Spinal cord (tissue), 9 donors: ENCODE measurements at regions not wholly inside any gene's neighbourhood (a gene's known extent, or its start where the extent isn't known, plus 50 kb on each side); places are given as distances from the start of the nearest gene placed in this dataset.
"Not testable (repeated sequence)": the region's sequence is repeated elsewhere in the genome, so short reads cannot be mapped to it uniquely, and the experiment has no call there.

Experiments
- DNase-seq, 6 donors: peaks; one replicate each; pipeline versions ENCODE4 v3.0.0 to v3.0.0-alpha.2; 2013 to 2015; ENCODE audit warnings: low spot score in 6 of 6, low read depth in 4 of 6
- H3K27ac ChIP-seq: one replicate; pipeline ENCODE4 v1.5.1; 2013; ENCODE audit warnings: low read depth, low read length, control low read depth
- H3K27me3 ChIP-seq: one replicate; pipeline ENCODE4 v1.6.1; 2013; ENCODE audit warnings: low read length; ENCODE audit not compliant: control insufficient read depth, insufficient read depth
- H3K36me3 ChIP-seq: one replicate; pipeline ENCODE4 v1.6.1; 2013; ENCODE audit warnings: low read length; ENCODE audit not compliant: control insufficient read depth, insufficient read depth
- H3K4me1 ChIP-seq: one replicate; pipeline ENCODE4 v1.6.1; 2013; ENCODE audit warnings: low read length; ENCODE audit not compliant: control insufficient read depth, insufficient read depth
- H3K4me3 ChIP-seq: one replicate; pipeline ENCODE4 v1.5.1; 2013; ENCODE audit warnings: low read depth, low read length, control low read depth
- H3K9me3 ChIP-seq: one replicate; pipeline ENCODE4 v1.6.1; 2013; ENCODE audit warnings: low read length; ENCODE audit not compliant: control insufficient read depth, insufficient read depth
- WGBS: methylation state at CpG from one replicate; pipeline ENCODE4 v1.1.5; 2013; ENCODE audit warnings: missing lambda C conversion rate; ENCODE audit not compliant: insufficient coverage; 5-methylcytosine and 5-hydroxymethylcytosine counted together
- donor health status: healthy.

- H3K9me3 ChIP-seq, H3K4me3 ChIP-seq: not testable (repeated sequence)
Measured at GRCh38 chr6:134425917-134426316, 108.0 kb upstream of the SGK1 start.

GRCh38 chr6:134425513-134425912 lies 107.6 kb upstream of the SGK1 start:
- Histone ChIP-seq H3K27me3 (no peaks in the 10 kb centered on the region), H3K27ac (no peak overlapping the region), H3K4me3 (no peak overlapping the region), H3K36me3 (no peaks in the 10 kb centered on the region), H3K4me1 (no peaks in the 10 kb centered on the region), H3K9me3 (no peaks in the 10 kb centered on the region)
- DNase-seq: no peak
- WGBS: 100% methylated on average over 2 of the region's 6 CpGs

More at GRCh38 chr6:134425917-134426316, 108.0 kb upstream of the SGK1 start:
- not testable (repeated sequence) for DNase-seq, H3K27me3 ChIP-seq, H3K27ac ChIP-seq, H3K36me3 ChIP-seq, H3K4me1 ChIP-seq
- no CpG with 5 or more reads among the region's 1 CpG for WGBS

- no peaks in the 10 kb centered on the region for H3K27me3 ChIP-seq
- no CpG with 5 or more reads among the region's 1 CpG for WGBS
- H3K4me3 ChIP-seq: no peak overlapping the region
- no peak for DNase-seq
- H3K36me3 ChIP-seq: no peaks in the 10 kb centered on the region
- H3K27ac ChIP-seq: no peak overlapping the region
- H3K4me1 ChIP-seq: no peaks in the 10 kb centered on the region
- no peaks in the 10 kb centered on the region for H3K9me3 ChIP-seq
Measured at GRCh38 chr6:134424798-134425170, 106.9 kb upstream of the SGK1 start.

GRCh38 chr6:134424165-134424797 lies 106.4 kb upstream of the SGK1 start:
- Histone ChIP-seq H3K27ac (no peak overlapping the region), H3K4me1 (no peaks in the 10 kb centered on the region), H3K36me3 (no peaks in the 10 kb centered on the region), H3K4me3 (no peak overlapping the region), H3K9me3 (no peaks in the 10 kb centered on the region), H3K27me3 (no peaks in the 10 kb centered on the region)
- DNase-seq: no peak
- WGBS: no CpG with 5 or more reads among the region's 2 CpGs

GRCh38 chr6:134422426-134423231 lies 104.7 kb upstream of the SGK1 start:
- Histone ChIP-seq H3K27me3 (no peaks in the 10 kb centered on the region), H3K36me3 (no peaks in the 10 kb centered on the region), H3K9me3 (no peaks in the 10 kb centered on the region), H3K4me3 (no peak overlapping the region), H3K4me1 (no peaks in the 10 kb centered on the region), H3K27ac (no peak overlapping the region)
- no peak for DNase-seq
- WGBS: 94% methylated on average over 3 of the region's 6 CpGs

- Histone ChIP-seq H3K4me3 (no peak overlapping the region), H3K9me3 (no peaks in the 10 kb centered on the region), H3K4me1 (no peaks in the 10 kb centered on the region), H3K27ac (no peak overlapping the region), H3K27me3 (no peaks in the 10 kb centered on the region), H3K36me3 (no peaks in the 10 kb centered on the region)
- WGBS: no CpG with 5 or more reads among the region's 1 CpG
- DNase-seq: no peak
Measured at GRCh38 chr6:134421501-134421900, 103.6 kb upstream of the SGK1 start.

GRCh38 chr6:134420614-134421181 lies 102.8 kb upstream of the SGK1 start:
- DNase-seq: no peak
- 79% methylated on average over 2 of the region's 3 CpGs for WGBS

GRCh38 chr6:134419716-134420115 lies 101.8 kb upstream of the SGK1 start:
- H3K27ac ChIP-seq: no peak overlapping the region
- no peaks in the 10 kb centered on the region for H3K9me3 ChIP-seq
- no peak overlapping the region for H3K4me3 ChIP-seq
- 81% methylated on average over 3 of the region's 7 CpGs for WGBS
- no peaks in the 10 kb centered on the region for H3K36me3 ChIP-seq
- no peaks in the 10 kb centered on the region for H3K27me3 ChIP-seq
- no peak for DNase-seq
- H3K4me1 ChIP-seq: no peaks in the 10 kb centered on the region

More at GRCh38 chr6:134420614-134421181, 102.8 kb upstream of the SGK1 start:
- Histone ChIP-seq H3K36me3 (no peaks in the 10 kb centered on the region), H3K4me3 (no peak overlapping the region), H3K27me3 (no peaks in the 10 kb centered on the region), H3K4me1 (no peaks in the 10 kb centered on the region), H3K27ac (no peak overlapping the region), H3K9me3 (no peaks in the 10 kb centered on the region)

GRCh38 chr6:134416418-134417154 lies 98.7 kb upstream of the SGK1 start:
- Histone ChIP-seq H3K9me3 (no peaks in the 10 kb centered on the region), H3K4me3 (no peak overlapping the region), H3K27me3 (no peaks in the 10 kb centered on the region), H3K27ac (no peak overlapping the region), H3K36me3 (no peaks in the 10 kb centered on the region), H3K4me1 (no peaks in the 10 kb centered on the region)
- 93% methylated on average over 3 of the region's 10 CpGs for WGBS
- DNase-seq: no peak
